GM06990 (cell line): ENCODE measurements at regions not wholly inside any gene's neighbourhood (a gene's known extent, or its start where the extent isn't known, plus 50 kb on each side); places are given as distances from the start of the nearest gene placed in this dataset.

Experiments
- DNase-seq: peaks from one replicate; pipeline ENCODE4 v3.0.0-alpha.2; 2011; ENCODE audit not compliant: insufficient read length; ENCODE audit errors: extremely low read depth
- H3K27me3 ChIP-seq: replicated peaks from 2 replicates; pipeline ENCODE4 v1.6.0; 2011; ENCODE audit warnings: low read length; ENCODE audit not compliant: control insufficient read depth, insufficient read depth
- H3K36me3 ChIP-seq: 2 replicates; pipeline ENCODE4 v1.5.1; 2011; ENCODE audit warnings: low read length; ENCODE audit not compliant: control insufficient read depth, insufficient read depth
- H3K4me3 ChIP-seq: replicated peaks from 2 replicates; pipeline ENCODE4 v1.5.1; 2011; ENCODE audit warnings: low read depth, mild to moderate bottlenecking, control low read depth, low read length
- CTCF ChIP-seq: IDR thresholded peaks from 2 replicates; pipeline ENCODE4 v1.5.1; 2011; ENCODE audit warnings: low read length, control low read depth, mild to moderate bottlenecking, inconsistent platforms; ENCODE audit not compliant: insufficient read depth, poor library complexity, severe bottlenecking

- Histone ChIP-seq H3K27me3 (no peaks in the 10 kb centered on the region), H3K4me3 (no peak overlapping the region), H3K36me3 (no peaks in the 10 kb centered on the region)
- no peak for DNase-seq
- no peak for TF ChIP-seq CTCF
Observed at GRCh38 chr18:1244397-1245122, 339.9 kb downstream of the ADCYAP1 start.

- no peak for TF ChIP-seq CTCF
Observed at GRCh38 chr18:1246827-1247226, 342.2 kb downstream of the ADCYAP1 start.

GRCh38 chr18:1252534-1252933 lies 347.9 kb downstream of the ADCYAP1 start:
- H3K4me3 ChIP-seq: no peak overlapping the region
- no peak for DNase-seq
- H3K27me3 ChIP-seq: no peaks in the 10 kb centered on the region
- no peak for TF ChIP-seq CTCF
- no peaks in the 10 kb centered on the region for H3K36me3 ChIP-seq

More at GRCh38 chr18:1246827-1247226, 342.2 kb downstream of the ADCYAP1 start:
- no peaks in the 10 kb centered on the region for H3K27me3 ChIP-seq
- DNase-seq: no peak
- H3K4me3 ChIP-seq: no peak overlapping the region
- no peaks in the 10 kb centered on the region for H3K36me3 ChIP-seq

GRCh38 chr18:1252936-1253335 lies 348.3 kb downstream of the ADCYAP1 start:
- TF ChIP-seq CTCF: no peak
- Histone ChIP-seq H3K36me3 (no peaks in the 10 kb centered on the region), H3K27me3 (no peaks in the 10 kb centered on the region), H3K4me3 (no peak overlapping the region)
- DNase-seq: no peak

GRCh38 chr18:1253827-1254226 lies 349.2 kb downstream of the ADCYAP1 start:
- Histone ChIP-seq H3K27me3 (no peaks in the 10 kb centered on the region), H3K4me3 (no peak overlapping the region), H3K36me3 (no peaks in the 10 kb centered on the region)
- TF ChIP-seq CTCF: no peak
- no peak for DNase-seq

- no peak for TF ChIP-seq CTCF
- no peak overlapping the region for H3K4me3 ChIP-seq
- no peak for DNase-seq
- H3K27me3 ChIP-seq: no peaks in the 10 kb centered on the region
- no peaks in the 10 kb centered on the region for H3K36me3 ChIP-seq
Observed at GRCh38 chr18:1261054-1261453, 356.4 kb downstream of the ADCYAP1 start.
